Effector memory CD4-positive, alpha-beta T cell (primary cell): ENCODE measurements at regions not wholly inside any gene's neighbourhood (a gene's known extent, or its start where the extent isn't known, plus 50 kb on each side); places are given as distances from the start of the nearest gene placed in this dataset.

Experiments
- DNase-seq, 3 donors: peaks; one replicate each; pipeline ENCODE4 v3.0.0-alpha.2; 2020
- H3K27ac ChIP-seq: 2 replicates; pipeline ENCODE4 v1.7.0; 2013; ENCODE audit warnings: mild to moderate bottlenecking, low read length, moderate library complexity; ENCODE audit not compliant: insufficient read depth, poor library complexity, severe bottlenecking
- H3K27me3 ChIP-seq: replicated peaks from 2 replicates; pipeline ENCODE4 v1.7.0; 2013; ENCODE audit warnings: mild to moderate bottlenecking, low read length; ENCODE audit not compliant: insufficient read depth, control insufficient read depth, poor library complexity, severe bottlenecking
- H3K36me3 ChIP-seq: 2 replicates; pipeline ENCODE4 v1.7.0; 2013; ENCODE audit warnings: mild to moderate bottlenecking, low read length, moderate library complexity; ENCODE audit not compliant: control insufficient read depth, insufficient read depth
- H3K4me1 ChIP-seq: 2 replicates; pipeline ENCODE4 v1.7.0; 2013; ENCODE audit warnings: low read length, mild to moderate bottlenecking; ENCODE audit not compliant: control insufficient read depth, insufficient read depth, poor library complexity, severe bottlenecking
- H3K4me3 ChIP-seq: 2 replicates; pipeline ENCODE4 v1.7.0; 2013; ENCODE audit warnings: low read length, low read depth, mild to moderate bottlenecking; ENCODE audit not compliant: insufficient read depth, poor library complexity, severe bottlenecking
- H3K9me3 ChIP-seq: 2 replicates; pipeline ENCODE4 v1.7.0; 2013; ENCODE audit warnings: mild to moderate bottlenecking, low read length, moderate library complexity; ENCODE audit not compliant: control insufficient read depth

GRCh38 chr1:114318961-114319360, 165.3 kb upstream of the SYT6 start:
- no peak overlapping the region for H3K4me3 ChIP-seq
- no peaks in the 10 kb centered on the region for H3K9me3 ChIP-seq
- H3K36me3 ChIP-seq = no peaks in the 10 kb centered on the region
- H3K27ac ChIP-seq = no peak overlapping the region
- no peaks in the 10 kb centered on the region for H3K27me3 ChIP-seq
- DNase-seq = no peak
- H3K4me1 ChIP-seq = no peaks in the 10 kb centered on the region

GRCh38 chr1:114316204-114316603, 162.5 kb upstream of the SYT6 start:
- H3K9me3 ChIP-seq = no peaks in the 10 kb centered on the region

GRCh38 chr1:114315631-114316030, 162.0 kb upstream of the SYT6 start:
- Histone ChIP-seq H3K9me3 (no peaks in the 10 kb centered on the region), H3K27ac (no peak overlapping the region), H3K4me1 (no peaks in the 10 kb centered on the region), H3K4me3 (no peak overlapping the region), H3K27me3 (no peaks in the 10 kb centered on the region), H3K36me3 (no peaks in the 10 kb centered on the region)
- DNase-seq = no peak

More at GRCh38 chr1:114316204-114316603, 162.5 kb upstream of the SYT6 start:
- Histone ChIP-seq H3K36me3 (no peaks in the 10 kb centered on the region), H3K27me3 (no peaks in the 10 kb centered on the region), H3K4me3 (no peak overlapping the region), H3K27ac (no peak overlapping the region), H3K4me1 (no peaks in the 10 kb centered on the region)
- no peak for DNase-seq

- no peaks in the 10 kb centered on the region for H3K36me3 ChIP-seq
- no peak overlapping the region for H3K27ac ChIP-seq
- no peak overlapping the region for H3K4me3 ChIP-seq
- no peaks in the 10 kb centered on the region for H3K27me3 ChIP-seq
- H3K9me3 ChIP-seq = no peaks in the 10 kb centered on the region
- no peaks in the 10 kb centered on the region for H3K4me1 ChIP-seq
- DNase-seq = no peak
These were observed 160.9 kb upstream of the SYT6 start for GRCh38 chr1:114314576-114314975.

GRCh38 chr1:114314098-114314497, 160.4 kb upstream of the SYT6 start:
- no peaks in the 10 kb centered on the region for H3K36me3 ChIP-seq
- H3K9me3 ChIP-seq = no peaks in the 10 kb centered on the region
- no peaks in the 10 kb centered on the region for H3K27me3 ChIP-seq
- no peak overlapping the region for H3K4me3 ChIP-seq
- DNase-seq = no peak
- H3K4me1 ChIP-seq = no peaks in the 10 kb centered on the region
- H3K27ac ChIP-seq = no peak overlapping the region

- H3K27ac ChIP-seq = no peak overlapping the region
These were observed 157.1 kb upstream of the SYT6 start for GRCh38 chr1:114310695-114311271.

GRCh38 chr1:114302821-114303220, 149.2 kb upstream of the SYT6 start:
- H3K4me1 ChIP-seq = no peaks in the 10 kb centered on the region
- no peak overlapping the region for H3K27ac ChIP-seq
- H3K27me3 ChIP-seq = no peaks in the 10 kb centered on the region
- no peak overlapping the region for H3K4me3 ChIP-seq
- no peaks in the 10 kb centered on the region for H3K9me3 ChIP-seq
- DNase-seq = no peak
- no peaks in the 10 kb centered on the region for H3K36me3 ChIP-seq

More at GRCh38 chr1:114310695-114311271, 157.1 kb upstream of the SYT6 start:
- Histone ChIP-seq H3K36me3 (no peaks in the 10 kb centered on the region), H3K4me3 (no peak overlapping the region), H3K9me3 (no peaks in the 10 kb centered on the region), H3K27me3 (no peaks in the 10 kb centered on the region), H3K4me1 (no peaks in the 10 kb centered on the region)
- DNase-seq = no peak

- DNase-seq = no peak
- Histone ChIP-seq H3K4me1 (no peaks in the 10 kb centered on the region), H3K27ac (no peak overlapping the region), H3K36me3 (no peaks in the 10 kb centered on the region), H3K9me3 (no peaks in the 10 kb centered on the region), H3K4me3 (no peak overlapping the region), H3K27me3 (no peaks in the 10 kb centered on the region)
These were observed 145.8 kb upstream of the SYT6 start for GRCh38 chr1:114299331-114299975.

- Histone ChIP-seq H3K27ac (no peak overlapping the region), H3K9me3 (no peaks in the 10 kb centered on the region), H3K4me1 (no peaks in the 10 kb centered on the region), H3K27me3 (no peaks in the 10 kb centered on the region), H3K36me3 (no peaks in the 10 kb centered on the region), H3K4me3 (no peak overlapping the region)
- no peak for DNase-seq
These were observed 144.3 kb upstream of the SYT6 start for GRCh38 chr1:114298008-114298407.

- no peak for DNase-seq
- Histone ChIP-seq H3K27ac (no peak overlapping the region), H3K27me3 (no peaks in the 10 kb centered on the region), H3K36me3 (no peaks in the 10 kb centered on the region), H3K9me3 (no peaks in the 10 kb centered on the region), H3K4me3 (no peak overlapping the region), H3K4me1 (no peaks in the 10 kb centered on the region)
These were observed 142.7 kb upstream of the SYT6 start for GRCh38 chr1:114296413-114296812.
